ENCODE measurements at regions not wholly inside any gene's neighbourhood (a gene's known extent, or its start where the extent isn't known, plus 50 kb on each side); places are given as distances from the start of the nearest gene placed in this dataset.
A peak's percentile ranks its signal among the peaks of the same experiment; 100 is the strongest.

DNA sequence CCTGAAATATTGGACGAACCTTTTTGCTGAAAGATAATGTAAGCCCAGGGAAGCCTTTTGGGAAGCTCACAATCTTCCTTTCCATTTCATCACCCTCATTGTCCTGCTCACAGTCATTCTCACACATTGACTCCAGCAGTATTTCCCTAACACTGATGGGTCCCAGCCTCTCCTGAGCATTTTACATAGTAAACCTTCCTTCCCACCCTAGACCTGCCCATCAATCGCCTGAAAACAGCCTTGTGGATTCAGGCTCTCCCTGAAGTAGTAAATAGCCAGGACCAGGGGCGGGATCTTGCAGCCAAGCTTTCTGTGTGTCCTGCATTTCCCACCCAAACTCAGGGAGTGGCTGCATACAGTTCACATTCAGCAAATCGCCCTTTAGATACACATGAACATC lies 149.9 kb downstream of the CYRIA start:
- no peak for ATAC-seq
- intact Hi-C loops (cut with DNase I) = no loop called here
- DNase-seq = no peak

DNA sequence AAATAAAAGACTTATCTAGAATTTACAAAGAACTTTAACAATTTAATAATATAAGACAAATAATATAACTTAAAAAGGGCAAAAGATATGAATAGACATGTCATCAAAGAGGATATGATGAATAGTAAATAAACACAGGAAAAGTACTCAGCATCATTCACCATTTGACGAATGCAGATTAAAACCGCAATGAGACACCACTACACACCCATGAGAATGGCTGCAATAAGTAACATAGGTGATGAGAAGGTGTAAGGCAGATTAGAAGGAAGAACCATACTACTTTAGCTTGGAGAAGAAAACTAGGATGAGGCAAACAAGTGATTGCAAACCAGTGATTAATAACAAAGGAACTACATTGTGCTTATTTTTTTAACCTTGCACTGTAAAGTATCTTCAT lies 152.0 kb downstream of the CYRIA start:
- ATAC-seq (no peak), DNase-seq (no peak)
- intact Hi-C loops (cut with DNase I) = no loop called here

DNA sequence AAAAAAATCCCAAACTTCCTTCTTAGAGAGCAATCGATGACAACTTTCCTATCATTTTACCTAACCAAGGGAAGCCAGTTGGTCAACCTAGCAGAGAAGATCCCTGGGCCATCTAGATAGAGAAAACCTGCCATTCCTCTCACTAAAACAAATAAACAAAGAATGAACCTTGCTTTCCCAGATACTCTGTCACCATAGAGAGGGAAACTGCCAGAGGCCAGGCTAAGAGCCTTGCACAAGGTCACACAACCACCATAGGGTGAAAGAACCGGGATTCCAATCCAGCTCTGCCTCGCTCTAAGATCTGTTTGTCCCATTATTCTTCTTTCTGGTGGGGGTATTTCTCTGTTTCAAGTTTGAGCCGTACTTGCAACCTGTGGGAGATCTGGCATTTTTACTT lies 154.6 kb downstream of the CYRIA start:
- DNase-seq (no peak), ATAC-seq (no peak)
- intact Hi-C loops (cut with DNase I) = no loop called here

DNA sequence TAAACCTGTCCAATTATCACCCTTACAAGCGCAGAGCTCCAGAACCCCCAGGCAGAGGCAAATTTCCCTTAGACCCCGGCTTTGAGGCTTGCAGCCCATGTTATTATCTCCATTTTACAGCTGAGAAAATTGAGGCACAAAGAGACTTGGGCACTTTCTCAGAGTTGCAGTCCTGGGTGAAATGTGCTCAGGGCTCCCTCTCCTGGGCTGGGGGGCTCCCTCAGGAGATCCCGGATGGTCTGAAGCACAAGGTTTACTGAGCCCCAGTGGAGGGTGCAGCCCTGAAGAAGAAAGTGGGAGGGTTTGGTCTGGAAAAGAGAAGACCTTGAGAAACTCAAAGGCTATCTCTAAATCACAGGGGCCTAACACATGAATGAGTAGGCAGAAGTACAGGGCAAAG lies 156.6 kb downstream of the CYRIA start:
- ATAC-seq (no peak), DNase-seq (no peak)
- intact Hi-C loops (cut with DNase I) = loop anchor here in 1 of 2 donors (2.0 to 5.0 kb wide), 2 partner anchors 572 to 872 kb away; no protein-coding TSS in a partner anchor

DNA sequence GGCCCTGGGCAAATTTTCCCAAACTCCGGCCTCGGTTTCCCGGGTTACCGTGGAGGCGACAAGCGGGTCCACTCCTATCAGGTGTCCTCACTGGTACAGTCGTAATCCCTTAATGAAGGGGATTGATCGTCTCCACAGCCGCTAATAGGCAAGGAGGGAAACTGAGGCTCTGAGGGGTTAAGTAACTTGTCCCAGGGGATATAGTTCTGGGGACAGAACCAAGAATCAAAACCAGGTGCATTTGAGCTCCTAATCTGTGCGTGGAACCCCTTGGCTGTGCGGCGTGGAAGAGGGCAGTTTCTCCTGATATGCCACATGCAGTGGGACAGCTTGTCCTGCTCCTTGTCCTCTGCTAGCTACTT lies 157.2 kb downstream of the CYRIA start:
- ATAC-seq = no peak
- intact Hi-C loops (cut with DNase I) = loop anchor here in 1 of 2 donors (2.0 to 5.0 kb wide), 2 partner anchors 571 to 872 kb away; no protein-coding TSS in a partner anchor
- DNase-seq = no peak

DNA sequence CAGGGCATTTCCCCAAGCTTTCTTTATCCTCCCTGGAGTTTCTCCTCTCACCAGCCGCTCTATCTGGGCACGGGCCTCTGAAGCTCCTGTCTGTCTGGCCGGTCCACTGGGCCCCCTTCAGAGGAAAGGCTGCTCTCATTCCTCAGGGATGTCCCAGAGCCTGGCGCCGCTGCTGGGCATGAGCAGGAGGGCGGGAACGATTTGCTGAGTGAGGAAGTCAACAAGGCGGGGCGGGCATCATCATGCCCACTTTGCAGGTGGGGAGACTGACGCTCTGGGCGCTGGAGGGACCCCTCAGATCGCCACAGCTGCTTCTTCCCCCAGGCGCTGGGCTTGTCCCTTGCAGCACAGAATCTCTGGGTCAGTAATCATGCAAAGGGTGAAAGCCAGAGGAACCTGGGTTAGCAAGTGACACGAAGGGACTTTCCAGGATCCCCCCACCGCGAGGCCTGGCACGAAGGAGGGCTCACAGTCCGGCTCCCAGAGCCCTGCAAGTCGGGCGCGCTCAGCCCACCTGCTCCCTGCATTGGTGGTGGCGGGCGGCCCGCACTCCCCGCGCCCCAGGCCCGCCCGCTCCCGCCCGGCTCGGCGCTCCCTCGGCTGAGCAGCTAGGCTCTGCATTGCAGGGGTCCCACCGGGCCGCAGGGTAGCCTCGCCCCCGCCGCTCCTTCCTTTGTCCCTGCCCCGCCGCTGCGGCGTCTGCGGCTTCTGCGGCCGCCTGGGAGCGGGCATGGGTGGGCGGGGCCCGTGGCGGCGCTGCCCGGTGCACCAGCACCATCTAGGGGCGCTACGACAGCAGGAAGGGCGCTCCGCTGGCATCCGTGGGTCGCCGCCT lies 157.8 kb downstream of the CYRIA start:
- intact Hi-C loops (cut with DNase I) = loop anchor here in 1 of 2 donors (2.0 to 5.0 kb wide), 2 partner anchors 571 to 871 kb away; no protein-coding TSS in a partner anchor
- DNase-seq = peak; percentile 51
- peak; percentile 94 for ATAC-seq

DNA sequence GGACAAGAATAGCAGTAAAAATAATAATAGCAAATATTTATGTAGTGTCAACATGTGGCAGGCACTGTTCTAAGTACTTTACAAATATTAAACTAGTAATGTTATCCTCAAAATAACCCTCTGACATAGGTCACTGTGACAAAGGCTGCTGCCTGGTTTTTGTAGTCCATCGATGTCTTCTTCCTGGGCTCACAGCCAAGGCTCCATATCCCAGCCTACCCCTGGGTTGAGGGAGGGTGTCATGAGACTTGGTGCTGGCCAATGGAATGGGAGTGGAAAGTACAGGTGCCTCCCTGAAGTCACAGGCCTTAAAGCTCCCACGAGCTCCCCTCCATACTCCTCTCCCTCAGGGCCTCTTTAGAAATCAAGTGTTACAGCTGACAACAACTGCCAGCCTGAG lies 159.3 kb downstream of the CYRIA start:
- no peak for ATAC-seq
- intact Hi-C loops (cut with DNase I) = loop anchor here in 1 of 2 donors (5.0 kb wide), 1 partner anchor 569 kb away; no protein-coding TSS in a partner anchor
- no peak for DNase-seq

DNA sequence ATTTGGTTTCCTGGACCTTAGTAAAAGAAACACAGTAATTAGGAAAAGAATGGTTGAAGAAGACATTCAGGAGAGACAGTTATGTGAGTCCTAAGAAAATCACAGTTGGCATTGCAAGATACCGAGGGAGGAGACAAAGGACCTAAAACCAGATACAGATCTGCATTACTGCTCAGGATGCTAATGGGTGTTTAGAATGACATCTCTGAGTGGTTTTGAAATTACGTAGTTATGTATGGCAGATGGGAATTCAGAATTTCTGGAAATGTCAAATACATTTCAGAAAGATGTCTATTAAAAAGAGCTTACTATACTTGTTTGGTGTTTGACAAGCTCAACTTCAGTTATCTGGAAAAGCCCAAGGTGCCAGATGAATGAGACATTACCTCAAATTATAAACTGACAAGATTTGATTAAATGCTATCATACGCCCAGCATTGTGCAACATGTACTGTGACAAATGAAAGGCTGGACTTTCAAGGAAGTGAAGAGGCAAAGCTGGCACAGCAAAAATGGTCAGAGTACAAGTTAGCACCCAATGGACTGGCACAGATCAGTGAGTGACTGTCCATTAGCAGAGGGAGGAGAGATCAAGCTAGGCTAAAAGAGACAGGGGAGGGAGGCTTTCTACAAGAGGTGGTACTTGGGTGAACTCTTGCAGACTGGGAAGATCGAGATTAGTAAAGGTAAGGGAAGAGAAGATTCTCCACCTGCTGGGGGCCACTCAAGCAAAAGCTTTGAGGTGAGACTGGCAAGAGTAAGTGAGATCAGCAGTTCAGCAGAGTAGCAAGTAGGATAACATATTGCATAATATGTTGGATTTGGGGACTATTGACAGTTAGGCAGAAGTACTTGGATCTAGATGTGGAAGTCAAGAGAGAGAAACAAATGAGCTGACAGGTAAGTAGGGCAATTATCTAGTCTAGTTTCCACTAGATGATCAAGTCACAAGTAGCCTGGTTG lies 168.9 kb downstream of the CYRIA start:
- intact Hi-C loops (cut with DNase I) = loop anchor here in 1 of 2 donors (10.0 kb wide), 1 partner anchor 562 kb away; no protein-coding TSS in a partner anchor
- DNase-seq = no peak
- no peak for ATAC-seq

DNA sequence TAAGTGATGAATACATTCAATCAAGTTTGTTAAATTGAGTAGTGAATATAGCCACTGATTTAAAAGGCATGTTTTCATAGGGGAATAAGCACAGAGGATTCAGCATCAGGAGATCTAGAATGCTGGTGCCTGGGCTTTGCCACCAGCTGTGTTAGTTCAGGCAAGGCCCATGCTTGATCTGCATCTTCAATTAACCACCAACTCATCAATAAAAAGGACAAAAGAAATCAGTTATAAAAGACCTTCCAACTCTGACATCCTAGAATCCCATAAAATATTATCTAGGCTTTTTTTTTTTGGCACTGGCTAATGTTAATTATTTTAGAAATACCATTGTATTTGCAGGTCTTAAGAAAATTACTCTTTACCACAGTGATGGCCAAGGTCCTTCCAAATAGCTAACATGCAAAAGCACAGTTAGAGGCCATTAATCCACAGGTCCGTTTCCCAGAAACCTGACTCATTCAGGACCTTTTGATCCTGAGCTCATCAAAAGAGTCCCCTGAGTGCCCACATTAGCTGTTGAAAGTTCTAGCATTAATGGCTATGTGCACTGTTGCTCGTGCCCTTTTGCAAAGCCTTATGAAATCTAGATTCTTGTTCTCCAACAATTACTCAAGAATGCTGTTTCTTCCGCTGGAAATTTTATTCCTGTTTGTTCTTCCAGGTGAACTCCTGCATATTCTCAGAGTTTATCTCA lies 170.0 kb downstream of the CYRIA start:
- intact Hi-C loops (cut with DNase I) = loop anchor here in 1 of 2 donors (10.0 kb wide), 1 partner anchor 561 kb away; no protein-coding TSS in a partner anchor

DNA sequence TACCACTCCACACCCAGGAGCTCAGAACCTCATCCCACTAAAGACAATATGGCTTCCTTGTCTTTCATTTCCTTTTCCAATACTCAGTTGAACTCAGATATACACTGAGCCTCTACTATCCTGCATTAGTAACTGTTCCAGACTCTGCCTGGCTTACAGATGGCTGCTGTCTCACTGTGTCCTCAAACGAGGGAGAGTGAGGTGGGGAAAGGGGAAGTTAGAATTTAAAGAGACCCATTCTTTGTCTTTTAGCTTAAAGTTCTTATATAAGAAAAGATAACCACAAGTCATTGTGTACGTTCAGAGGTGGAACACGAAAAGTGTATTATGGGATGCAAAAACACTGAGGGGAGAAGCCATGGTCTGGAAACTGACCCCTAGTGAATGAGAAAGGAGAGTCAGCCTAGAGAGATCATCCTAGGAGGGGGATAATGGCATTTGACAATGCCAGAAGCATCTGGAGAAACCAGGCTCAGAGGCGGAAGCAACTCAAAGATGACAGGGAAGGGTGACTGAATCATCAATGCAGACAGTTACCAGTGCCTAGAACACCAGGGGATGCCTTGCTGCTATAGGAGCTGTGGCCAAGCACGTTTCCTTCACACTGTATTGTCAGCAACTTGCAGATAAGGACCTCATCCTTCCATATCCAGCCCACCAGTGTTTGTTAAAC lies 170.7 kb downstream of the CYRIA start:
- intact Hi-C loops (cut with DNase I) = loop anchor here in 1 of 2 donors (10.0 kb wide), 1 partner anchor 560 kb away; no protein-coding TSS in a partner anchor
- ATAC-seq = no peak
- DNase-seq = no peak

More for the DNA sequence above, 170.0 kb downstream of the CYRIA start:
- DNase-seq = no peak
- no peak for ATAC-seq

DNA sequence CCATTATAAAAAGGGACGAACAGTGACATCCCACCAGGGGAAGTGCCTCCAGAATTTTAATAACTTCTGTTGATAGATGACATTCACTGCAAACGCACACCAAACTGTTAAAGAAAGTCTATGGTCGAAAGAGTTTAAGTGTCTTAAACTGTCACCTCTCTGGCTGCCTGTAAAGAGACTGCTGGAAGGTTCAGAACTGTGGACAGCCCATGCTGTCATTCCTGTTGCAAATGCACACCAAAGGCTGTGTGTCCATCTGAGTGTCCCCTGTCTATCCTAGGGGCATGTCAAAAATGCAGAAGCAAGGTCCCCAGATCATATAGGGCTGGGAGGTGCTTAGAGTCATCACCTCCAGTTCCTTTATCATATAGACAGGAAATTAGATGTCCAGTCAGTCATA lies 171.8 kb downstream of the CYRIA start:
- ATAC-seq = no peak
- no peak for DNase-seq
- intact Hi-C loops (cut with DNase I) = loop anchor here in 1 of 2 donors (10.0 kb wide), 1 partner anchor 559 kb away; no protein-coding TSS in a partner anchor

DNA sequence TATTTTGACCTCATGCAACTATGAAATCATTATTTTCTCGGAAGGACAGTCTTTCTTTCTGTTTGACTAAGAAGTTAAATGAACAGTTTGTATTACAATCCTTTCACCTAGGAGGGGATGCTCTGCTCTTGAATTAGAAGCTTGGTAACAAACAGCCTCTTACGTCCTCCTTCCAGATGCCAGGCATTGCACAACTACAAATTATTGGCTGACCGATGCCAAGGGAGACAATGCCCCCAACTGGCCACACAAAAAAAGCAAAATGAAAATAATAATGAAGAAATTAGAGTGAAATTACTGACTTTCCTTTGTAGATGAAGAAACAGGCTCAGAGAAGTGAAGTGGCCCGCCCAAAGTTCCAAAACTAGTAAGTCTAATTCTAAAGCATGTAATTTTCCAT lies 177.9 kb downstream of the CYRIA start:
- intact Hi-C loops (cut with DNase I) = loop anchor here in 1 of 2 donors (5.0 kb wide), 2 partner anchors 550 to 850 kb away; no protein-coding TSS in a partner anchor
- peak; percentile 41 to 64 for ATAC-seq
- peak; percentile 31 for DNase-seq

DNA sequence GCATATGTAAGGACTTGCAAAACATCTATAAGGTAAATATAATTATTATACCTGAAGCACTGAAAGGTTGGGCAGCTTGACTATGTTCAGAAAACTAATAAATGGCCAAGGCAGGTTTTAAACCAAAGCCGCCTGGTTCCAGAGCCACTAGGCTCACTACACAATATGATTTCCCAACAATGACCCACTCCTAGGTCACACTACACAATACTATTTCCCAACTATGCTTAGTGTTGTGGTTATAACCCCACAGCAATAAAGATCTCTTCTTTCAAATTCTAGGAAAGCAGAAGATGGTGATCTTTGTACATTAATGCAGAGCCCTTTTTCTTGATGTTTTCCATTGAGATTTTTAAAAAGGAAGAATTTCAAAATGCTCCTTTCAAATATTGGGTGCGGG lies 180.4 kb downstream of the CYRIA start:
- DNase-seq = no peak
- ATAC-seq = no peak
- intact Hi-C loops (cut with DNase I) = loop anchor here in 1 of 2 donors (5.0 kb wide), 2 partner anchors 548 to 848 kb away; no protein-coding TSS in a partner anchor

DNA sequence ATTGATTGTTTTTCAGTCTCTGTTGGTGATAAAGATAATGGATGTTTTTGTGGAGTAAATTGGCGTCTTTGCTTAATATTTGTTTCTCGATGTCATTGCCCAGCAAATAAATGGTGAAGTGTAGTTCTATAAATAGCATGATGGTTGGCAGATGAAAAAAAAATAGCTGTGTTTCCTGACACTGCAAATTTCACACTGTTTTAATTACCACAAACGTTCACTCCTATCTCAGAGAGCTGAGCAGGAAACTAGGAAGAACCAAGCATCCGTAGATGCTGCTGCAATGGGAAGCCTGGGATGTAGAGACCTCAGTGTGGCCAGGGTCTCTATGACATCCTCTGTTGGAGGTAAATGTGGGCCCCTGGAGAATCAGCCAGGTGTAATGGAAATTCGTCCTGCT lies 183.2 kb downstream of the CYRIA start:
- ATAC-seq (no peak), DNase-seq (no peak)
- intact Hi-C loops (cut with DNase I) = no loop called here

DNA sequence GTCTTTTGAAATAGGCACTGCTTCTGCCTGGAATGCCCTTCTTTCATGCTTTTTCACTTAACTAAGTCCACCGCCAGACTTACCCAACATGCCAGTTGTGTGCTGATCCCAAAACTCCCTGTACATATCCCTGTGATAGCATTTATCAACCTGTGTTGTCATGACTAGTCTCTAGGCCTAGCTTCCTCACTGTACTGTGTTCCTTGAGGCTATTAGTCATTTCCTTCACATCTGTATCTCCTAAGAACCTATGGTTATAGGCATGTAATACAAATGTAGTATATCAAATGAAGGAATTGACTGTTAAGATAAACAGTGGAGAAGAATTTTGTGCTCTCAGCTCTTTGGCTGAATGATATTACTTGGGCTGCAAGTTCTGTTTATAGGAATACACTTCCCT lies 184.3 kb downstream of the CYRIA start:
- intact Hi-C loops (cut with DNase I) = no loop called here
- ATAC-seq (no peak), DNase-seq (no peak)

DNA sequence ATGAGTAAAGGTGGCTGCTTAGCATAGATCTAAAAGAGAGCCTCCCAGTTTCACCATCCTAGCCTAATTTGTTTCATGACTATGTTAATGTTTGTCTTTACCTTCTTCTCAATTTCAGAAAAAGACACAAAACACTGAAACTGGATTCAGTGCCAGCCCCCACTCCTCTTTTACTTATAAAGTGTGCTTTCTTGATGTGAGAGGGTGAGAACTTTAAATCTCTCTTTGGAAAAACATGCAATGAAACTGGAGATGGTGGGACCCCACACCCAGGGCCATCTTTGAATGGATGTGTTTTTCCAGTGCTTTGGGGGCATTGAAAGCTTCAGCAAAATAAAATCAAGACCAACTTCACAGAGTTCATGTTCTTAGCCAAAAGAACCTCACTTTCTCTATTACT lies 185.9 kb downstream of the CYRIA start:
- ATAC-seq (no peak), DNase-seq (no peak)
- intact Hi-C loops (cut with DNase I) = no loop called here

DNA sequence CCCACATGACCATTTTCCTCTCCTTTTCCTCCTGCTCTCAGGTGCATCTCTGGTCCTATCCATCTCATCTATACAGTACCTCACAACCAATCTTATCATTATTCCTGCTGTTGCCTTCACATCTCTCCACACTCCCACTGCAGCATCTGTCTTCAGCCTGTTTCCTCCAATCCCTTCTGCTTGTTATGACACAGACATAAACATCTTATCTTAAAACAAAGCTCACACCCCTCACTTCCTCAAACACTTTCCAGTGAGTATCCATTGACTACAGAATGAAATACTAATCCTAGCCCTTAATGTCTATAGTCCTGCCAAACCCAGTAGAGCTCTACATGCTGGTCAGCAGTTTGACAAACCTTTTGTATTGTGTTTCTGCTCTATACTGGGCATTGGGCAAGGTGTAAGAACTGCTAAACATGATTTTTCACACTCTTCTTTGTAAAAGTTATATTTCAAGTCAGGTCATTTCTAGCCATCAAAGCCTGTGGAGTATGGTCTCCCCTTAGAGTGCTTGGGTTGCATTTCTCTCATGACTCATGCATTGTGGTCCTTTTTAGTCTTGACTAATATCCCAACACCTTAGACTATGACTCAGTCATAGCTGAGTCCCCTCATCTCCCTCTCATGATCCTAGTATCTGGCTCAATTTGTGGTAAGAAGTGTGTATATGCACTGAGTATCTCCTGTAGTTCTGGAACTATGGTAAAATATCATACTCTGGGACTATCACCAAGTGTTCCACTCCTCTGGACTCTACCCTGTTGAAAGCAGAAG lies 187.0 kb downstream of the CYRIA start:
- intact Hi-C loops (cut with DNase I) = no loop called here
- DNase-seq (no peak), ATAC-seq (peak in 1 of 2 donors; percentile 30)

DNA sequence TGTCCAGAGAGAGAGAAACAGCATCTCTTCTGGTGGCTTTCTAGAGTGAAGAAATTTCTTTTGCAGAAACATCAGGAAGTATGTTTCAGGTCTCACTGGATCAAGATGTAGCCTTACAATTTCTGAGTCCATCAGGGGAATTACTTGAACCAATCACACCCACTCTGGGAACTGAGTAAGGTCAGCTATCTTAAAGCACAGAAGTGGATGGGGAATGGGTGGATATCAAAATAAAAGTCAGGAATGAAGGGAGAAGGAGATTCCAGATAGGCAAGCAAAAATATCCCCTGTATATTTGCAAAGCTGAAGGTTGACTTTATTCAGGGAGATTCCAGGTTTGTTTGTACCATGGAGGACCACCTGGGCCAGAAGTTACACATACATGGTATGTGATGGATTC lies 188.0 kb downstream of the CYRIA start:
- intact Hi-C loops (cut with DNase I) = no loop called here
- DNase-seq = no peak
- ATAC-seq = no peak

Data from left cardiac atrium (tissue), 4 donors.